Mammary epithelial cell (primary cell): ENCODE measurements at regions not wholly inside any gene's neighbourhood (a gene's known extent, or its start where the extent isn't known, plus 50 kb on each side); places are given as distances from the start of the nearest gene placed in this dataset.

Experiments
- CTCF ChIP-seq, 2 donors: IDR thresholded peaks in 1 of 2; conservative IDR thresholded peaks in 1 of 2; 2 replicates each; pipeline ENCODE4 v1.5.1; 2011 to 2012; ENCODE audit warnings: inconsistent platforms in 2 of 2, low read length in 2 of 2, mild to moderate bottlenecking in 2 of 2, control low read depth in 1 of 2, low read depth in 1 of 2; ENCODE audit not compliant: insufficient read depth in 1 of 2; ENCODE audit errors: extremely low read depth in 1 of 2
- EZH2 ChIP-seq: IDR thresholded peaks from 2 replicates; pipeline ENCODE4 v1.6.1; 2012; ENCODE audit warnings: low read length, inconsistent platforms, borderline replicate concordance

DNA sequence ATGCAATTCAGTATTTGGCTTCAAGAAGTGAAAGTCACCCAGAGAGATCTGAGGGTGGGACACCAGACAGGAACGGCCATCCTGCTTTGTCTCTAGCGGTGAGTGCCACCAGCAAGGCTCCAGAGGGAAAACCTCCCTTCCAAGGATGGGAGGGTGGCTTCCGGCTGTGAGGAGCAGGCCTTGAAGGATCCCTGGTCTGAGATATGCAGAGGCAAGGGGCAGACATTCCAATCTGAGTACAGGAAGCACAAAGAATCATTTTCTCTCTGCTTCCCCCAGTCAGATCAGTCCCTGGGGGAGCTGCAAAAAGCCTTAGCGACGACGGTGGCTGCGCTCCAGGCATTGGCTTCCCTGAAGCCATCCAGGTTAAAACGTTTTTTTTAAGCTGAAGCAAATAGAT, 167.4 kb downstream of the TEX36 start:
- TF ChIP-seq CTCF (conservative IDR thresholded peaks at IDR 0.05 in 1 of 2, IDR thresholded peaks at IDR 0.05 in 1 of 2; ENCODE audit: extremely low read depth in 1 of 2, insufficient read depth in 1 of 2, low read depth in 1 of 2, low read length in 2 of 2), result no peak
- TF ChIP-seq EZH2, result no peak
